Mesothelial cell of epicardium (in vitro differentiated cells): ENCODE measurements at regions not wholly inside any gene's neighbourhood (a gene's known extent, or its start where the extent isn't known, plus 50 kb on each side); places are given as distances from the start of the nearest gene placed in this dataset.

Source experiments
- DNase-seq, 2 experiments: peaks; one replicate each; pipeline ENCODE4 v3.0.0; 2021; ENCODE audit warnings: low spot score in 2 of 2; ENCODE audit not compliant: unreplicated experiment in 2 of 2
- H3K27ac Mint-ChIP-seq: 2 replicates; pipeline ENCODE4 v1.8.0; 2021; ENCODE audit warnings: mixed read lengths
- H3K27me3 Mint-ChIP-seq: 2 replicates; pipeline ENCODE4 v1.8.0; 2021; ENCODE audit warnings: low read depth, mixed read lengths
- H3K36me3 Mint-ChIP-seq: 2 replicates; pipeline ENCODE4 v1.8.0; 2021; ENCODE audit warnings: mixed read lengths
- H3K4me1 Mint-ChIP-seq: 2 replicates; pipeline ENCODE4 v1.8.0; 2021; ENCODE audit warnings: mixed read lengths
- H3K4me3 Mint-ChIP-seq: 2 replicates; pipeline ENCODE4 v1.8.0; 2021; ENCODE audit warnings: mild to moderate bottlenecking, moderate library complexity, mixed read lengths
- H3K9me3 Mint-ChIP-seq: 2 replicates; pipeline ENCODE4 v1.8.0; 2021; ENCODE audit warnings: mixed read lengths
- CTCF ChIP-seq: fragments of 200-600 bp; sonication (generic); IDR thresholded peaks from one replicate; pipeline ENCODE4 v1.5.0; 2021; ENCODE audit warnings: antibody characterized with exemption; ENCODE audit not compliant: unreplicated experiment

GRCh38 chr2:33903215-33903614 lies 304.1 kb upstream of the FAM98A start:
- no peak for TF ChIP-seq CTCF

GRCh38 chr2:33900610-33901009 lies 301.5 kb upstream of the FAM98A start:
- H3K4me3 Mint-ChIP-seq = no peak overlapping the region
- no peak overlapping the region for H3K27ac Mint-ChIP-seq
- no peaks in the 10 kb centered on the region for H3K36me3 Mint-ChIP-seq
- DNase-seq = no peak
- H3K27me3 Mint-ChIP-seq = no peaks in the 10 kb centered on the region
- TF ChIP-seq CTCF = no peak
- H3K4me1 Mint-ChIP-seq = no peaks in the 10 kb centered on the region
- peaks cover 22% of the 10 kb centered on the region for H3K9me3 Mint-ChIP-seq

More at GRCh38 chr2:33903215-33903614, 304.1 kb upstream of the FAM98A start:
- H3K27ac Mint-ChIP-seq = no peak overlapping the region
- no peak for DNase-seq
- no peaks in the 10 kb centered on the region for H3K27me3 Mint-ChIP-seq
- no peaks in the 10 kb centered on the region for H3K36me3 Mint-ChIP-seq
- no peaks in the 10 kb centered on the region for H3K4me1 Mint-ChIP-seq
- no peak overlapping the region for H3K4me3 Mint-ChIP-seq
- peaks cover 22% of the 10 kb centered on the region for H3K9me3 Mint-ChIP-seq

GRCh38 chr2:33897741-33898140 lies 298.6 kb upstream of the FAM98A start:
- Mint-ChIP-seq H3K4me3 (no peak overlapping the region), H3K9me3 (peaks cover 7% of the 10 kb centered on the region), H3K27ac (no peak overlapping the region), H3K4me1 (no peaks in the 10 kb centered on the region), H3K27me3 (no peaks in the 10 kb centered on the region), H3K36me3 (no peaks in the 10 kb centered on the region)
- no peak for TF ChIP-seq CTCF
- DNase-seq = no peak

GRCh38 chr2:33893824-33894223 lies 294.7 kb upstream of the FAM98A start:
- Mint-ChIP-seq H3K36me3 (no peaks in the 10 kb centered on the region), H3K4me3 (no peak overlapping the region), H3K27ac (no peak overlapping the region), H3K27me3 (no peaks in the 10 kb centered on the region), H3K9me3 (no peaks in the 10 kb centered on the region), H3K4me1 (no peaks in the 10 kb centered on the region)
- no peak for DNase-seq
- TF ChIP-seq CTCF = no peak

- no peak overlapping the region for H3K27ac Mint-ChIP-seq
- no peaks in the 10 kb centered on the region for H3K36me3 Mint-ChIP-seq
- no peaks in the 10 kb centered on the region for H3K27me3 Mint-ChIP-seq
- H3K4me3 Mint-ChIP-seq = no peak overlapping the region
- no peaks in the 10 kb centered on the region for H3K4me1 Mint-ChIP-seq
- DNase-seq = no peak
- no peaks in the 10 kb centered on the region for H3K9me3 Mint-ChIP-seq
- TF ChIP-seq CTCF = no peak
These were observed 292.5 kb upstream of the FAM98A start for GRCh38 chr2:33891616-33892015.

GRCh38 chr2:33890686-33891085 lies 291.6 kb upstream of the FAM98A start:
- Mint-ChIP-seq H3K27me3 (no peaks in the 10 kb centered on the region), H3K27ac (no peak overlapping the region), H3K36me3 (no peaks in the 10 kb centered on the region), H3K4me1 (no peaks in the 10 kb centered on the region), H3K4me3 (no peak overlapping the region), H3K9me3 (no peaks in the 10 kb centered on the region)
- no peak for DNase-seq
- no peak for TF ChIP-seq CTCF
